ENCODE measurements at regions not wholly inside any gene's neighbourhood (a gene's known extent, or its start where the extent isn't known, plus 50 kb on each side); places are given as distances from the start of the nearest gene placed in this dataset.

GRCh38 chr4:146071390-146071789, 104.1 kb upstream of the LSM6 start:
- ChIA-PET POLR2A (no interaction called here), CTCF (no interaction called here)
- Histone ChIP-seq H3K27ac (ENCODE audit: extremely low read depth, low read depth, low read length) (no peak overlapping the region), H3K36me3 (ENCODE audit: control insufficient read depth in 2 of 2, insufficient read depth in 1 of 2, low read length in 2 of 2) (no peaks in the 10 kb centered on the region), H3K4me3 (ENCODE audit: low read depth, low read length) (no peak overlapping the region), H3K9me3 (ENCODE audit: control insufficient read depth, insufficient read depth, low read depth, low read length) (no peaks in the 10 kb centered on the region), H3K4me1 (ENCODE audit: control insufficient read depth, insufficient read depth, low read length) (no peaks in the 10 kb centered on the region)
- TF ChIP-seq ZNF791 (tag by site-specific recombination; IDR thresholded peaks at IDR 0.05) = no peak
- no peak for TF ChIP-seq ZNF624 (tag by site-specific recombination; IDR thresholded peaks at IDR 0.05)
- no peak for TF ChIP-seq ZNF423 (tag by site-specific recombination; IDR thresholded peaks at IDR 0.05)
- TF ChIP-seq ZNF169 (tag by site-specific recombination; IDR thresholded peaks at IDR 0.05) = no peak
- no peak for TF ChIP-seq KLF8 (tag by site-specific recombination; IDR thresholded peaks at IDR 0.05)
- TF ChIP-seq ZNF549 (tag by site-specific recombination; IDR thresholded peaks at IDR 0.05) = no peak
- no peak for TF ChIP-seq SP3 (tag by site-specific recombination; IDR thresholded peaks at IDR 0.05)
- TF ChIP-seq, protein P1, sequence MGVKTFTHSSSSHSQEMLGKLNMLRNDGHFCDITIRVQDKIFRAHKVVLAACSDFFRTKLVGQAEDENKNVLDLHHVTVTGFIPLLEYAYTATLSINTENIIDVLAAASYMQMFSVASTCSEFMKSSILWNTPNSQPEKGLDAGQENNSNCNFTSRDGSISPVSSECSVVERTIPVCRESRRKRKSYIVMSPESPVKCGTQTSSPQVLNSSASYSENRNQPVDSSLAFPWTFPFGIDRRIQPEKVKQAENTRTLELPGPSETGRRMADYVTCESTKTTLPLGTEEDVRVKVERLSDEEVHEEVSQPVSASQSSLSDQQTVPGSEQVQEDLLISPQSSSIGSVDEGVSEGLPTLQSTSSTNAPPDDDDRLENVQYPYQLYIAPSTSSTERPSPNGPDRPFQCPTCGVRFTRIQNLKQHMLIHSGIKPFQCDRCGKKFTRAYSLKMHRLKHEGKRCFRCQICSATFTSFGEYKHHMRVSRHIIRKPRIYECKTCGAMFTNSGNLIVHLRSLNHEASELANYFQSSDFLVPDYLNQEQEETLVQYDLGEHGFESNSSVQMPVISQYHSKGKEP (tag by site-specific recombination; IDR thresholded peaks at IDR 0.05) = no peak
- no peak for TF ChIP-seq ZNF184 (tag by site-specific recombination; IDR thresholded peaks at IDR 0.05)
- no peak for TF ChIP-seq ZNF596 (tag by site-specific recombination; IDR thresholded peaks at IDR 0.05)
- TF ChIP-seq ZNF529 (tag by site-specific recombination; IDR thresholded peaks at IDR 0.05; ENCODE audit: insufficient replicate concordance) = no peak

- POLR2A ChIA-PET = no interaction called here
- Histone ChIP-seq H3K9me3 (ENCODE audit: control insufficient read depth, insufficient read depth, low read depth, low read length) (no peaks in the 10 kb centered on the region), H3K4me1 (ENCODE audit: control insufficient read depth, insufficient read depth, low read length) (no peaks in the 10 kb centered on the region), H3K4me3 (ENCODE audit: low read depth, low read length) (no peak overlapping the region), H3K27ac (ENCODE audit: extremely low read depth, low read depth, low read length) (no peak overlapping the region), H3K36me3 (ENCODE audit: control insufficient read depth in 2 of 2, insufficient read depth in 1 of 2, low read length in 2 of 2) (no peaks in the 10 kb centered on the region)
- TF ChIP-seq HOXC10 (CRISPR knock-in tag; IDR thresholded peaks at IDR 0.05) (no peak), PRDM1 (tag by site-specific recombination; IDR thresholded peaks at IDR 0.05) (no peak), ZNF366 (tag by site-specific recombination; conservative IDR thresholded peaks at IDR 0.05) (no peak), ZNF350 (tag by site-specific recombination; IDR thresholded peaks at IDR 0.05) (no peak), GFI1B (tag by site-specific recombination; IDR thresholded peaks at IDR 0.05) (no peak), ZNF664 (tag by site-specific recombination; IDR thresholded peaks at IDR 0.05) (no peak)
- TF ChIP-seq, protein P2, sequence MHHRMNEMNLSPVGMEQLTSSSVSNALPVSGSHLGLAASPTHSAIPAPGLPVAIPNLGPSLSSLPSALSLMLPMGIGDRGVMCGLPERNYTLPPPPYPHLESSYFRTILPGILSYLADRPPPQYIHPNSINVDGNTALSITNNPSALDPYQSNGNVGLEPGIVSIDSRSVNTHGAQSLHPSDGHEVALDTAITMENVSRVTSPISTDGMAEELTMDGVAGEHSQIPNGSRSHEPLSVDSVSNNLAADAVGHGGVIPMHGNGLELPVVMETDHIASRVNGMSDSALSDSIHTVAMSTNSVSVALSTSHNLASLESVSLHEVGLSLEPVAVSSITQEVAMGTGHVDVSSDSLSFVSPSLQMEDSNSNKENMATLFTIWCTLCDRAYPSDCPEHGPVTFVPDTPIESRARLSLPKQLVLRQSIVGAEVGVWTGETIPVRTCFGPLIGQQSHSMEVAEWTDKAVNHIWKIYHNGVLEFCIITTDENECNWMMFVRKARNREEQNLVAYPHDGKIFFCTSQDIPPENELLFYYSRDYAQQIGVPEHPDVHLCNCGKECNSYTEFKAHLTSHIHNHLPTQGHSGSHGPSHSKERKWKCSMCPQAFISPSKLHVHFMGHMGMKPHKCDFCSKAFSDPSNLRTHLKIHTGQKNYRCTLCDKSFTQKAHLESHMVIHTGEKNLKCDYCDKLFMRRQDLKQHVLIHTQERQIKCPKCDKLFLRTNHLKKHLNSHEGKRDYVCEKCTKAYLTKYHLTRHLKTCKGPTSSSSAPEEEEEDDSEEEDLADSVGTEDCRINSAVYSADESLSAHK (tag by site-specific recombination; IDR thresholded peaks at IDR 0.05) = no peak
- CTCF ChIA-PET = no interaction called here
Observed at GRCh38 chr4:146063143-146063542, 112.4 kb upstream of the LSM6 start.

- Histone ChIP-seq H3K27ac (ENCODE audit: extremely low read depth, low read depth, low read length) (no peak overlapping the region), H3K4me3 (ENCODE audit: low read depth, low read length) (no peak overlapping the region), H3K36me3 (ENCODE audit: control insufficient read depth in 2 of 2, insufficient read depth in 1 of 2, low read length in 2 of 2) (no peaks in the 10 kb centered on the region), H3K4me1 (ENCODE audit: control insufficient read depth, insufficient read depth, low read length) (no peaks in the 10 kb centered on the region), H3K9me3 (ENCODE audit: control insufficient read depth, insufficient read depth, low read depth, low read length) (no peaks in the 10 kb centered on the region)
- CTCF ChIA-PET = no interaction called here
- POLR2A ChIA-PET = no interaction called here
- TF ChIP-seq WT1 (tag by site-specific recombination; IDR thresholded peaks at IDR 0.05) = no peak
- no peak for TF ChIP-seq ZSCAN5A (tag by site-specific recombination; IDR thresholded peaks at IDR 0.05)
- TF ChIP-seq, protein P3, sequence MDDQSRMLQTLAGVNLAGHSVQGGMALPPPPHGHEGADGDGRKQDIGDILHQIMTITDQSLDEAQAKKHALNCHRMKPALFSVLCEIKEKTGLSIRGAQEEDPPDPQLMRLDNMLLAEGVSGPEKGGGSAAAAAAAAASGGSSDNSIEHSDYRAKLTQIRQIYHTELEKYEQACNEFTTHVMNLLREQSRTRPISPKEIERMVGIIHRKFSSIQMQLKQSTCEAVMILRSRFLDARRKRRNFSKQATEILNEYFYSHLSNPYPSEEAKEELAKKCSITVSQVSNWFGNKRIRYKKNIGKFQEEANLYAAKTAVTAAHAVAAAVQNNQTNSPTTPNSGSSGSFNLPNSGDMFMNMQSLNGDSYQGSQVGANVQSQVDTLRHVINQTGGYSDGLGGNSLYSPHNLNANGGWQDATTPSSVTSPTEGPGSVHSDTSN (CRISPR knock-in tag; IDR thresholded peaks at IDR 0.05) = no peak
- no peak for TF ChIP-seq ZNF624 (tag by site-specific recombination; IDR thresholded peaks at IDR 0.05)
- TF ChIP-seq ZNF394 (tag by site-specific recombination; IDR thresholded peaks at IDR 0.05; ENCODE audit: borderline replicate concordance) = no peak
- TF ChIP-seq, protein P1 (tag by site-specific recombination; IDR thresholded peaks at IDR 0.05) = no peak
- no peak for TF ChIP-seq SP7 (tag by site-specific recombination; IDR thresholded peaks at IDR 0.05)
- TF ChIP-seq IKZF3 (tag by site-specific recombination; IDR thresholded peaks at IDR 0.05) = no peak
- no peak for TF ChIP-seq ZSCAN16 (tag by site-specific recombination; IDR thresholded peaks at IDR 0.05)
- TF ChIP-seq ZNF707 (tag by site-specific recombination; IDR thresholded peaks at IDR 0.05) = no peak
Observed at GRCh38 chr4:146062340-146062739, 113.2 kb upstream of the LSM6 start.

All from HEK293 (cell line).